HCT116 (cell line): ENCODE measurements at regions not wholly inside any gene's neighbourhood (a gene's known extent, or its start where the extent isn't known, plus 50 kb on each side); places are given as distances from the start of the nearest gene placed in this dataset.
A peak's percentile ranks its signal among the peaks of the same experiment; 100 is the strongest.

Experiments used
- ATAC-seq: fragments of 200-7000 bp; cut with Tn5 transposase; 2 replicates; pipeline ENCODE4 v1.9.1; 2020; ENCODE audit warnings: mild to moderate bottlenecking, moderate library complexity
- BruUV-seq: library from RNA; stranded (reverse); fragments of 400-500 nt; replicated peaks from 2 replicates; lab custom pipeline; 2021; lab: Mats Ljungman, UMichigan
- CTCF ChIA-PET: fragments of 300-600 bp; sonication (Branson Sonifier 250); formaldehyde crosslinking; loops from one replicate; lab custom pipeline; 2021; ENCODE audit warnings: antibody characterized with exemption; lab: Charles Lee
- POLR2A ChIA-PET: fragments of 300-600, 350-600 bp; sonication (Branson Sonifier 250); formaldehyde crosslinking; loops from one replicate; lab custom pipeline; 2021; ENCODE audit warnings: antibody characterized with exemption; lab: Charles Lee
- RAD21 ChIA-PET, 2 experiments: fragments of 300-600 bp; sonication (Branson Sonifier 250); formaldehyde crosslinking; loops; one replicate each; lab custom pipeline; 2023; ENCODE audit warnings: low total read pairs in 2 of 2; ENCODE audit not compliant: uncharacterized antibody in 2 of 2, unreplicated experiment in 2 of 2, low non-redundant PET in 1 of 2; lab: Charles Lee
- DNase-seq: peaks from one replicate; pipeline ENCODE4 v3.0.0-alpha.2; 2010; ENCODE audit warnings: low read depth, low spot score
- H2AFZ ChIP-seq: fragments of 200-600 bp; shearing (Covaris generic), sonication (generic); 2 replicates; pipeline ENCODE4 v1.6.1; 2017; ENCODE audit warnings: low read depth, mixed run types, mixed read lengths, antibody characterized with exemption, low read length; ENCODE audit not compliant: poor library complexity, severe bottlenecking
- H3K27ac ChIP-seq: 2 replicates; pipeline ENCODE4 v1.5.1; 2012; ENCODE audit warnings: low read depth, low read length
- H3K27me3 ChIP-seq: fragments of 200-600 bp; sonication (generic); 2 replicates; pipeline ENCODE4 v1.6.1; 2016; ENCODE audit warnings: mixed run types, low read length, mixed read lengths; ENCODE audit not compliant: insufficient read depth
- H3K36me3 ChIP-seq, 2 experiments: fragments of 200-500 bp in 1 of 2; fragments of 200-600 bp in 1 of 2; sonication (Bioruptor generic) in 1 of 2; sonication (generic) in 1 of 2; 2 replicates each; pipeline versions ENCODE4 v1.5.1 to v1.6.1; 2014 to 2016; ENCODE audit warnings: low read length in 2 of 2, inconsistent platforms in 1 of 2, mixed read lengths in 1 of 2, mixed run types in 1 of 2; ENCODE audit not compliant: insufficient read depth in 2 of 2, control insufficient read depth in 1 of 2
- H3K4me1 ChIP-seq, 2 experiments: fragments of 200-600 bp in 1 of 2; sonication (generic) in 1 of 2; 2 replicates each; pipeline versions ENCODE4 v1.5.1 to v1.6.1; 2012 to 2017; ENCODE audit warnings: low read length in 2 of 2, inconsistent platforms in 1 of 2, mild to moderate bottlenecking in 1 of 2, mixed read lengths in 1 of 2, mixed run types in 1 of 2, moderate library complexity in 1 of 2; ENCODE audit not compliant: insufficient read depth in 2 of 2, control insufficient read depth in 1 of 2
- H3K4me2 ChIP-seq: fragments of 200-600 bp; sonication (generic); 2 replicates; pipeline ENCODE4 v1.6.1; 2017; ENCODE audit warnings: mixed run types, low read length, mixed read lengths
- H3K4me3 ChIP-seq, 2 experiments: fragments of 200-600 bp in 1 of 2; sonication (generic) in 1 of 2; replicated peaks in 1 of 2; 2 replicates each; pipeline ENCODE4 v1.5.1; 2011 to 2016; ENCODE audit warnings: low read length in 2 of 2, control low read depth in 1 of 2, low read depth in 1 of 2, mild to moderate bottlenecking in 1 of 2, mixed read lengths in 1 of 2, mixed run types in 1 of 2
- H3K79me2 ChIP-seq: fragments of 200-600 bp; sonication (generic); 2 replicates; pipeline ENCODE4 v1.6.1; 2017; ENCODE audit warnings: mild to moderate bottlenecking, mixed run types, low read length, moderate library complexity, mixed read lengths; ENCODE audit not compliant: insufficient read depth
- H3K9ac ChIP-seq: fragments of 200-600 bp; sonication (generic); 2 replicates; pipeline ENCODE4 v1.6.1; 2016; ENCODE audit warnings: low read length, mixed read lengths
- H3K9me2 ChIP-seq: fragments of 200-600 bp; sonication (generic), shearing (Covaris generic); 2 replicates; pipeline ENCODE4 v1.6.1; 2017; ENCODE audit warnings: mixed run types, mild to moderate bottlenecking, moderate library complexity; ENCODE audit not compliant: insufficient read depth
- H3K9me3 ChIP-seq, 2 experiments: fragments of 200-500 bp in 1 of 2; fragments of 200-600 bp in 1 of 2; sonication (Bioruptor generic) in 1 of 2; sonication (generic) in 1 of 2; 2 replicates each; pipeline ENCODE4 v1.6.1; 2014 to 2017; ENCODE audit warnings: low read length in 2 of 2, mixed read lengths in 2 of 2, inconsistent platforms in 1 of 2, low read depth in 1 of 2, mild to moderate bottlenecking in 1 of 2, mixed run types in 1 of 2, moderate library complexity in 1 of 2; ENCODE audit not compliant: control insufficient read depth in 1 of 2, insufficient read depth in 1 of 2
- H4K20me1 ChIP-seq: fragments of 200-600 bp; sonication (generic), shearing (Covaris generic); 2 replicates; pipeline ENCODE4 v1.6.1; 2017; ENCODE audit warnings: mixed run types, mild to moderate bottlenecking, moderate library complexity; ENCODE audit not compliant: insufficient read depth
- FOSL1 ChIP-seq: IDR thresholded peaks from 2 replicates; pipeline ENCODE4 v1.6.1; 2012; ENCODE audit warnings: low read depth
- JUND ChIP-seq: IDR thresholded peaks from 2 replicates; pipeline ENCODE4 v1.6.1; 2012
- POLR2A ChIP-seq: IDR thresholded peaks from 2 replicates; pipeline ENCODE4 v1.7.0; 2011; ENCODE audit warnings: borderline replicate concordance; ENCODE audit not compliant: insufficient read depth, insufficient read length; ENCODE audit errors: extremely low read depth
- POLR2AphosphoS5 ChIP-seq: IDR thresholded peaks from 2 replicates; pipeline ENCODE4 v1.6.1; 2011; ENCODE audit warnings: mild to moderate bottlenecking, low read depth, low read length, moderate library complexity
- RAD21 ChIP-seq: IDR thresholded peaks from 2 replicates; pipeline ENCODE4 v1.6.1; 2012; ENCODE audit warnings: low read depth, mild to moderate bottlenecking
- SIN3A ChIP-seq: IDR thresholded peaks from 2 replicates; pipeline ENCODE4 v1.6.1; 2012; ENCODE audit warnings: low read depth
- SP1 ChIP-seq: IDR thresholded peaks from 2 replicates; pipeline ENCODE4 v1.6.1; 2012; ENCODE audit warnings: low read depth
- SRF ChIP-seq: IDR thresholded peaks from 2 replicates; pipeline ENCODE4 v1.6.1; 2012; ENCODE audit warnings: low read depth
- TCF7L2 ChIP-seq: IDR thresholded peaks from 2 replicates; pipeline ENCODE4 v1.7.0; 2011; ENCODE audit warnings: borderline replicate concordance, inconsistent platforms; ENCODE audit not compliant: insufficient read depth, insufficient read length; ENCODE audit errors: extremely low read depth
- YY1 ChIP-seq: IDR thresholded peaks from 2 replicates; pipeline ENCODE4 v1.6.1; 2011; ENCODE audit warnings: low read length, low read depth, moderate library complexity, mild to moderate bottlenecking; ENCODE audit not compliant: insufficient replicate concordance; ENCODE audit errors: extremely low read depth
- ZFX ChIP-seq: fragments of 450-650 bp; IDR thresholded peaks from 2 replicates; pipeline ENCODE4 v1.6.1; 2017
- ZNF274 ChIP-seq: fragments of 200-500 bp; sonication (Bioruptor generic); IDR thresholded peaks from 2 replicates; pipeline ENCODE4 v1.6.1; 2014; ENCODE audit warnings: mild to moderate bottlenecking, low read depth, low read length, inconsistent platforms
- intact Hi-C: fragments of 100-400 bp; cut with micrococcal nuclease; formaldehyde crosslinking; loops from 2 replicates; pipeline ENCODE4 v1.10.0; 2022
- TF ChIP-seq, protein P1 (sequence below), 3 experiments: fragments of 200-600 bp in 1 of 3; sonication (generic) in 1 of 3; IDR thresholded peaks in 2 of 3; conservative IDR thresholded peaks in 1 of 3; 2 replicates each; pipeline ENCODE4 v1.5.1; 2012 to 2017; ENCODE audit warnings: low read depth in 2 of 3, low read length in 2 of 3, antibody characterized with exemption in 1 of 3, borderline replicate concordance in 1 of 3, control low read depth in 1 of 3, mild to moderate bottlenecking in 1 of 3, mixed read lengths in 1 of 3, mixed run types in 1 of 3, moderate library complexity in 1 of 3; ENCODE audit not compliant: insufficient read depth in 1 of 3
- TF ChIP-seq, protein P2 (sequence below): IDR thresholded peaks from 2 replicates; pipeline ENCODE4 v1.6.1; 2012

DNA sequence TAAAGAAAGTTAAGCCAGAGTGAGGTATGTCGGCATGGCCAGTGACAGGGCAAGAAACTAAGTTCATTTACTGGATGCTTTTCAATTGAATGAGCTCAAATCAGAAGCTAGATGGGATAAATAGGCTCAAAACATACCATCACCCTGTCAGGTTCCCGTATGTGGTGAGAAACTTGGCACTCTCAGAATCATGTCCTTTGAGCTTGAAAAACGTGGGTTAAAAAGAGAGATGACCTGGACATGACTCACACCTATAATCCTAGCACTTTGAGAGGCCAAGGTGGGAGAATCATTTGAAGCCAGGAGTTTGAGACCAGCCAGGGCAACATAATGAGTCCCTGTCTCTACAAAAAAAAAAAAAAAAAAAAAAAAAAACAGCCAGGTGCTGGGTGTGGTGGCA lies 121.7 kb upstream of the RGMB start:
- Histone ChIP-seq H3K27ac (no peak overlapping the region), H3K4me1 (peaks cover 0 to 6% of the 10 kb centered on the region in 2 experiments; a peak in 1 of 4 replicates), H4K20me1 (no peaks in the 10 kb centered on the region), H3K4me2 (no peak overlapping the region), H3K4me3 (no peak overlapping the region)
- no TSS peak for BruUV-seq
- DNase-seq, result no peak
- peak; percentile 30; the same call in 1 of the 2 replicates for ATAC-seq
- RAD21 ChIA-PET, result interaction anchor here in 1 of 2 experiments (0.7 kb wide), 1 partner anchor 51 kb away, joined by 3 read pairs; no protein-coding TSS in a partner anchor
- TF ChIP-seq, protein P1, sequence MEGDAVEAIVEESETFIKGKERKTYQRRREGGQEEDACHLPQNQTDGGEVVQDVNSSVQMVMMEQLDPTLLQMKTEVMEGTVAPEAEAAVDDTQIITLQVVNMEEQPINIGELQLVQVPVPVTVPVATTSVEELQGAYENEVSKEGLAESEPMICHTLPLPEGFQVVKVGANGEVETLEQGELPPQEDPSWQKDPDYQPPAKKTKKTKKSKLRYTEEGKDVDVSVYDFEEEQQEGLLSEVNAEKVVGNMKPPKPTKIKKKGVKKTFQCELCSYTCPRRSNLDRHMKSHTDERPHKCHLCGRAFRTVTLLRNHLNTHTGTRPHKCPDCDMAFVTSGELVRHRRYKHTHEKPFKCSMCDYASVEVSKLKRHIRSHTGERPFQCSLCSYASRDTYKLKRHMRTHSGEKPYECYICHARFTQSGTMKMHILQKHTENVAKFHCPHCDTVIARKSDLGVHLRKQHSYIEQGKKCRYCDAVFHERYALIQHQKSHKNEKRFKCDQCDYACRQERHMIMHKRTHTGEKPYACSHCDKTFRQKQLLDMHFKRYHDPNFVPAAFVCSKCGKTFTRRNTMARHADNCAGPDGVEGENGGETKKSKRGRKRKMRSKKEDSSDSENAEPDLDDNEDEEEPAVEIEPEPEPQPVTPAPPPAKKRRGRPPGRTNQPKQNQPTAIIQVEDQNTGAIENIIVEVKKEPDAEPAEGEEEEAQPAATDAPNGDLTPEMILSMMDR (IDR thresholded peaks at IDR 0.05 in 2 of 3, conservative IDR thresholded peaks at IDR 0.05 in 1 of 3; ENCODE audit: borderline replicate concordance in 1 of 3, insufficient read depth in 1 of 3, low read depth in 2 of 3, low read length in 2 of 3), result no peak
- TF ChIP-seq, protein P2, sequence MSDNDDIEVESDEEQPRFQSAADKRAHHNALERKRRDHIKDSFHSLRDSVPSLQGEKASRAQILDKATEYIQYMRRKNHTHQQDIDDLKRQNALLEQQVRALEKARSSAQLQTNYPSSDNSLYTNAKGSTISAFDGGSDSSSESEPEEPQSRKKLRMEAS, result peak; percentile 42; the same call in 1 of the 2 replicates
- TF ChIP-seq ZFX, result no peak
- TF ChIP-seq POLR2AphosphoS5, result no peak
- TF ChIP-seq SRF, result no peak
- no peak for TF ChIP-seq SP1
- TF ChIP-seq JUND, result no peak
- no peak for TF ChIP-seq YY1
- no peak for TF ChIP-seq SIN3A
- TF ChIP-seq FOSL1, result peak; percentile 32; the same call in 1 of the 2 replicates
- no peak for TF ChIP-seq POLR2A
- no peak for TF ChIP-seq RAD21
- TF ChIP-seq TCF7L2, result no peak
- TF ChIP-seq ZNF274, result no peak
- TF ChIP-seq, all 23 proteins: peak for 2
- Histone ChIP-seq H2AFZ (no peak overlapping the region), H3K9me3 (no peaks in the 10 kb centered on the region), H3K9me2 (no peaks in the 10 kb centered on the region), H3K27me3 (no peaks in the 10 kb centered on the region), H3K36me3 (no peaks in the 10 kb centered on the region), H3K9ac (no peak overlapping the region), H3K79me2 (no peaks in the 10 kb centered on the region)
- POLR2A ChIA-PET, result no interaction called here
- CTCF ChIA-PET, result interaction anchor here (0.7 kb wide), 1 partner anchor 171 kb away, joined by 3 read pairs; no protein-coding TSS in a partner anchor
- intact Hi-C loops, result no loop called here
